ENCODE measurements at regions not wholly inside any gene's neighbourhood (a gene's known extent, or its start where the extent isn't known, plus 50 kb on each side); places are given as distances from the start of the nearest gene placed in this dataset.

DNA sequence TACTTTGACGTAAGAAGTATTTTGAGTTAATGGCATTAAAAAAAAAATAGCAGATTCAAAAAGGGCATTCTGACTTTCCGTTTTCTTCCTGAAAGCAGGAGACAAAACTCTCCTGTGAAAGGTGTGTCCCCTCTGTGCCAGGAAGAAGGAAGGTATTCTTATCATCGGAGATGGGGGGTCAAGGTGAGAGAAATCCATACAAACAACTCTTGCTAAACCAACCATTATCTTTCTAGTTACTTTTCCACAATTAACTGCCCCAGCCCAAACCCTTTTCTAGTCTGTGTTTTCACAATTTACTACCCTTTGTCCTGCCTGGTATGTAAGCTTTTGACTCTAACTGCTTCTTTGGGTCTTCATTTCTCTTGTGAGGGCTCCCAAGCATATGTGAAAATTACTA lies 717.3 kb downstream of the EPM2A start:
- DNase-seq (ENCODE audit: low read depth, low spot score), result no peak

DNA sequence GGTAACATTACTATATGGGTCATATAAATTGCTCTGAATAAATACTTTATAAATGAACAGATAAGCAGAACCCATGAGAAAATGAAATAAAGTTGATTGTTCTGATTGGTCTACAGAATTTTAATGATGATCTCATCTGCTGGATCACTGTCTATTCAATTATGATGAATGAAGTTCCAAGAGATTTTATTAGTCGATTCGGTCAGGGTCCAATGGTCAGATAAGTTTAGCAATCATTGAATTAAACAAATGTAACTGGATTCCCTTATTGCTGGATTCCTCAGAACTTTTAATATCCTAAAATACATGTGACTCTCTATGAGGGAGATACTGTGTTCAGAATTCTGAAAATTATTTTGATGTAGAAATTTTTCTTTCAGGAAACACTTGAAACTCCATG lies 715.2 kb downstream of the EPM2A start:
- no peak for DNase-seq (ENCODE audit: low read depth, low spot score)

DNA sequence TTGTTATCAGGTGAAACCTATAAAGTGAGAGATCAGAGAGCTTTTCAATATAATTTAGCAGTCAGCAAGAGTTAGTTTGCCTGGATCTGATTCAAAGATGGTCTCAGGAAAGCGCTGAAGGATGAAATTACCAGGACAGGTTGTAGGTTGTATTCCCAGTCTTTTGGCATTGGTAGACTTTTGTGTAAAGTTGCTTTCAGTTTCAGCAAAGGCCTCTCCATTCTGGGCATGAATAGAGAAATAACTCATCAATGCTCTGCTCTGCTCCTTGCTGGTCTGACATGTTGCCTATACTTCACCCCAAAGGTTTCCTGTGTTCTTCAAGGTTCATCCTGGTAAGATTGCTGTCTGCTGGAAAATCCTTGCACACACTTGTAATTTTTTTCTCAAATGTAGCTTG lies 714.8 kb downstream of the EPM2A start:
- no peak for DNase-seq (ENCODE audit: low read depth, low spot score)

- DNase-seq (ENCODE audit: low read depth, low spot score), result no peak
Observed at GRCh38 chr6:145022199-145022796, 713.0 kb downstream of the EPM2A start.

- DNase-seq (ENCODE audit: low read depth, low spot score), result no peak
Observed at GRCh38 chr6:145023116-145023726, 712.1 kb downstream of the EPM2A start.

GRCh38 chr6:145025488-145025887 lies 709.8 kb downstream of the EPM2A start:
- no peak for DNase-seq (ENCODE audit: low read depth, low spot score)

GRCh38 chr6:145026267-145026679 lies 709.0 kb downstream of the EPM2A start:
- no peak for DNase-seq (ENCODE audit: low read depth, low spot score)

GRCh38 chr6:145028144-145028818 lies 707.0 kb downstream of the EPM2A start:
- DNase-seq (ENCODE audit: low read depth, low spot score), result no peak

DNA sequence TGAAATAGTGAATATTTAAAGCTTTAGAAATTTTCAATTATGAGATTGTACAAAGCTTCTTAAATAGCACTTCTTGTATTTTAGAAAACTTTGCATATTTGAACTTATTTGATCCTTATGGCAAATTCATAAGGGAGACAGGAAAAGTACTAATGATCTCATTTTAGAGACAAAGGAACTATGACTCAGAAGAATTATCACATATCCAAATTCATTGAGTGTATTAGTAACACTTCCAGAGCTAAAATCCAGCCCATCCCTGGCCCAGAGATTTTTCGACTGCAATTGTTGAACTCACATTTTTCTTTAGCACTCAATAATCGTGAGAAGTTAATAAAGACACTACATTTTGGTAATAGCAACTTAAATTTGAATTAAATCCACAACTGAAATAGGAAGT lies 704.3 kb downstream of the EPM2A start:
- DNase-seq (ENCODE audit: low read depth, low spot score), result no peak

GRCh38 chr6:145031962-145032361 lies 703.4 kb downstream of the EPM2A start:
- DNase-seq (ENCODE audit: low read depth, low spot score), result no peak

DNA sequence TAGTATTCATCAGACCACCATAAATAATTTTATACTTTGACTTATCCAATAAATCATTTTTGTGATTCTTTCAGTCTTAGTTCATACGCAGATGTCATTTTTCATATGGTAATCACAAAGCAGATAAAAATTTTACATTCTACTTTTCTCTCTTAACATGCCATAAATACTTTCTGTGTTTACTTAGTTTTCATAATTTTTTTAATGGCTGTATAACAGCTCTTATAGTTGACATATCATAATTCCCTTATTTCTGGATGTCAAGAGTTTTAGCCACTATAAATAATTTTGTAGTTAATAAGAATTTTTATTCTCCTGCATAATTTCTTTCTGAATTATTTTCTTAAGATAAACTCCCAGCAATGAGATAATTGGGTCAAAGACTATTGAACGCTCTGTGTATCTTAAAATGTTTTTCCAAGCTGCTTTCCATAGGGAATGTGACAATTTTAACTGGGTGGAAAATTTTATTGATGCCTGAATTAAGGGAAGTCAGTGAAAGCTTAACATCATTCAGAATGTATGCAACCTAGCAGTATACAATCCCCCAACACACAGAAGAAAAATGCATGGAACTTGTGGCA lies 702.7 kb downstream of the EPM2A start:
- DNase-seq (ENCODE audit: low read depth, low spot score), result no peak

- no peak for DNase-seq (ENCODE audit: low read depth, low spot score)
Observed at GRCh38 chr6:145034664-145035063, 700.7 kb downstream of the EPM2A start.

DNA sequence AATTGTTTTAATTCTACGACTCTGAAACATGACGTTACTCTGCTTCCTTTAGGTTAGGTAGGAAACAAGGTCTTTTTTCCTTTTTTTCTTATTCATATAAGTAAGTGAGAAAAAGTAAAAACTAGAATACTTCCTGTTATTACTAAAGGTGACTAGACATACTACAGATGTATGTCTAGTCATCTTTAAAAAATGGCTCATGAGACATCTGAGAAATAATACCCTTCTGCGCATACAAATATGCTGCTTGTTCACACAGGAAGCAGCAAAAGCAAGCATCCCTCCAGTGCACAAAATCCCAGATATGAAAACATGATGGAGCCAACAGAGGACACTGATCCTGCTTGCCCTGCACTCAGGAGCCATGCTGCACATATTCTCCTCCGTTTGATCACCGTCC lies 699.1 kb downstream of the EPM2A start:
- no peak for DNase-seq (ENCODE audit: low read depth, low spot score)

DNA sequence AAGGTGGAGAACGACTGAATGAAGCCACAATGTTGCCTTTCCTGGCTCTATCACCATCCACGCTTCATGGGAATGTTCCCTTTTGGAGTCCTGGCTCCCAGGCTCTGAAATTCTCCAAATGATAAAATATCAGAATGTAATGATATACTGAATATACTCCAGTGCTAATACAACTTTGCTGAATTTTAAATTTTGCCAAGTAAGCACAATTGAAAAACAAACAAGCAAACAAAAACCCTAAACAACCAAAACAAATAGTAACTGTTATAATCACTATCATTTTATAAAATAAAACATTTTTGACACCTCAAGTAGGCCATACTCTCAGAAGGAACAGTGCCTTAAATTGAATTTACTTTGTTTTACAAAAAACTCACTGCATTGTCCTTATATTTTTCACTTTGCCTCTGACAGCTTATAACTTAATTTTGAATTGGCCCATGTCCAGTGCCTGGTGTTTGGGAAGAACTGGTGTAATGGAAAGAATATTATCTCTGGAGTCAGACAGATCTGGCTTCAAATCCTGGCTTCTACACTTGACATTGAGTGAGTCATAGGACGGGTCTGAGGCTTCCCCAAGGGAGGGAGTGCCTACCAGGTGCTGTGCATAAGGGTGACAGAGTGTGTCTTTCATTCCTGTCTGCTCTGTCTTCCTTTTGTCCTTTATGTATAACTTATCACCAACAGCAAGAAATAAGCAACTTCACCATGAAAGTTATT lies 698.3 kb downstream of the EPM2A start:
- DNase-seq (ENCODE audit: low read depth, low spot score), result no peak

- no peak for DNase-seq (ENCODE audit: low read depth, low spot score)
Observed at GRCh38 chr6:145042559-145042958, 692.8 kb downstream of the EPM2A start.

DNA sequence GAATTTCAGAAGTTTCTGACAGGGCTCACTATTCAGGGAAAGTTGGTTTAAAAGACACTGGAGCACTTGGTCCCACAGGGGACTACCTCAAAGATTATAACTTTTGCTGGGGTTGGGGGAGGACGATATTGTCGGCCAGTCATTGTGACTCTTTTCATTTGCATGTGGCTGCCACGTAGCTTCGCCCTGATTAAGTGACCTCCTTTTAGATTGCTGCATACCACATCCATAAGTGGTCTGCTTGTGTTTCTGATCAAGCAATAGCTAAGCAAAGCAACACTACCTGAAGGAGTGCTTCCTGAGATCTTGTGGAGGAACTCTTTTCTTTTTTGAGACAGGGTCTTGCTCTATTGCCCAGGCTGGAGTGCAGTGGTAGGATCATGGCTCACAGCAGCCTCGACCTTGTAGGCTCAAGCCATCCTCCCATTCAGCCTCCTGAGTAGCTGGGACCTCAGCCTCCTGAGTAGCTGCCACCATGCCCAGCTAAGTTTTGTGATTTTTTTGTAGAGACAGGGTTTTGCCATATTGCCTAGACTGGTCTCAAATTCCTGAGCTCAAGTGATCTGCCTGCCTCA lies 691.3 kb downstream of the EPM2A start:
- no peak for DNase-seq (ENCODE audit: low read depth, low spot score)

- no peak for DNase-seq (ENCODE audit: low read depth, low spot score)
Observed at GRCh38 chr6:145044641-145045246, 690.6 kb downstream of the EPM2A start.

- no peak for DNase-seq (ENCODE audit: low read depth, low spot score)
Observed at GRCh38 chr6:145045582-145045981, 689.7 kb downstream of the EPM2A start.

DNA sequence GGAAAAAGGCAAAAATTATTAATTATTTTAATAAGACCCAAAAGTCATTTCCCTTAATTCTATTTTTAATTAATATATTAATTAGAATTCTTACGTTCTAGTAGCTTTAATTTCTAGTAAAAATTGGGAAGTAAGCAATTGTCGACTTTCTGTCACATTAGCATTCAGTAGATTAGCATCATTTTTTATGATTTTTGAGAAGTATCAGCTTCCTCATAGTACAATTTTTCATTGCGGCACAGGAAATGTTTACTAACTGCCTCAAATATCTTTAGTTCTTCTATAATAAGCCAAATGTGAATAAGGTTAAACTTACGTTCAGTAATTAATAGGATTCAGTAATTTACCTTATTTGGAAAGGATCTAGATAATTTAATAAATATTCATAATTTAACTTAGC lies 687.4 kb downstream of the EPM2A start:
- no peak for DNase-seq (ENCODE audit: low read depth, low spot score)

DNA sequence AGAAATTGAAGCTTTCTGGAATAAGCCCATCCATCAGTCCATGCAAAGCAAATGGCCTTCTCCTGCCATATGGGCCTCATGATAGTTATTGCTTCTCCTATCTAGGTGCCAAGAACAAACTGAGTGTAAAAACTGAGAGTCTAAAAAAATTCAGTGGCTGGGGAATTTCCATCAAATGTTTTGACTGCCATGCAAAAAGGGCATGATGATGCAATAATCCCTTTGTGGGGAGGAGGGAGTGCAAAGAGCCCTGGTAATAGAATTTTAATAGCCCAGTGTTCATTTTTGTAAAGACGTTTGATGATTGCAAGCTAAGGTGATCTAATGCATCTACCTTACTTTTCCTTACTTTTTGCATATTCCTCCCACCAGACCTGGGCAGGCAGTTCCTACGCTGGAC lies 683.7 kb downstream of the EPM2A start:
- DNase-seq (ENCODE audit: low read depth, low spot score), result no peak

DNA sequence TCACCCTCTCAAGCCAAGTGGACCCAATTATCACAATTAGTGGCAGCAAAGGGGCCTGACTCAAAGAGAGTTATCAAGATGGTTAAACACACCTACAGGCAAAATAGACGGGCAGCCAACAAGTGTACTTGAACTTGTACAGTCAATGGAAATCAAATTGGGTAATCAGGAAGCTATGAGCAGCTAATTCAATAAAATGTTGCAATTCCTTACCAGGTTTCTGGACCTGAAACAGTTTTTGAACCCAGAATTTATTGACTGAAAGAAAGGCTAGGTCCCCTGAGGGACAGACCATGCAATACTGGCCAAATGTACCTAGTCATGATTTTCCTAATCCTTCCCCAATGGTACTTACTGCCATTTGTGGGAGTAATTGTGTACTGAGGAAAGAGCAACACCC lies 679.8 kb downstream of the EPM2A start:
- DNase-seq (ENCODE audit: low read depth, low spot score), result no peak

DNA sequence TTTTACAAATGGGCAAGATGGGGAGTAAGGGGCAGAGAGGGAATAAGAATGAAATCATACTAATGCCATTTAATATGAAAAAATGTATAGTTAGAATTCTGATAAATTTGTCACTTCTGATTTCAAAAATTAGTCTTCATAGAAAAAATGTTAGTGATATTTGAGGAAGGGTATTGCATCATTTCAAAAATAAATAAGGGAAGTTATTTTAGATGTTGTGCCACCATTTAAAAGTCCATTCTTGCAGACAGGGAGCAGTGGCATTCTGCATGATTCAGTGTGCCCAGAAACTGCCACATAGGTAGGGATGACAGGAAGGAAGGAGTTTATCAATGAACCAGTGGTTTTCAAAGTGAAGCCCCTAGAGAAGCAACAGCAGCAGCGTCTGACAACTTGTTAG lies 674.6 kb downstream of the EPM2A start:
- DNase-seq (ENCODE audit: low read depth, low spot score), result no peak
